DND-41 (cell line): ENCODE measurements at regions not wholly inside any gene's neighbourhood (a gene's known extent, or its start where the extent isn't known, plus 50 kb on each side); places are given as distances from the start of the nearest gene placed in this dataset.

Experiments used
- EZH2 ChIP-seq: IDR thresholded peaks from 3 replicates; pipeline ENCODE4 v1.6.1; 2012; ENCODE audit warnings: borderline replicate concordance, low read depth, mild to moderate bottlenecking, moderate library complexity, low read length, inconsistent platforms; ENCODE audit not compliant: severe bottlenecking
- TF ChIP-seq, protein P1 (sequence below): IDR thresholded peaks from 2 replicates; pipeline ENCODE4 v1.5.1; 2012; ENCODE audit warnings: borderline replicate concordance, low read length, moderate library complexity, mild to moderate bottlenecking; ENCODE audit not compliant: poor library complexity, severe bottlenecking; ENCODE audit errors: extremely low read depth

DNA sequence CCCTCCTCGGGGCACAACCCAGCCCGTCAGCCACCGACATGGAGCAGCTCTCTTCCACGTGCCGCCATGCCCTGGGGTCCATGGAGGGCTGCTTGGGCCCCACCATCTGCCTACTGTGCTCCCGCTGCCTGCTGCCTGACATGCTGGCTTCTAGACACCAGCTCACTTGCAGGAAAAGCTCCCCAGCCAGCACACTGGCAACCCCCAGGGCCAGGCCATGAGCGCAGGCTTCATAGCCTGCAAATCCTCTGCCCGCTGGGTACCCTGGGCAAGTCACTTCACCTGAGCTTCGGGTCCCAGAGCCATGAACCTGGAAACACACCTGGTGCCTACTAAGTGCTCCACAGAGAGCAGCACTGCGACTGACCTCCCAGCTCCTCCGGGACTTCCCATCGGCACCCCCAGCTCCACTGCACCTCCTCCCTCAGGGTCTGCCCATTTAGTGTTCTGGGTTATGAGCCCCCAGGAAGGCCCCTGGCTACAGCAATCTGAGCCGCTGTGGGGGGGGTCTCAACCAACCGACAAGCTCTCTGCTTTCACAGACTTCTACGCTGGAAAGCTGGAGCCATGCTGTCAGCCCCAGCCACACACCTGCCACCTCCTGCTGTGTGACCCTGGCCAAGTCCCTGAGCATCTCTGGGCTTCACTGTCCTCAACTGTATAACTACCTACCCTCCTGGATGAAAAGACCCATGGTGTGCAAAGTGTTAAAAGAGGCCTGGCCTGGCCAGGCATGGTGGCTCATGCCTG is 139.2 kb downstream of the CRYBB2 start:
- TF ChIP-seq, protein P1, sequence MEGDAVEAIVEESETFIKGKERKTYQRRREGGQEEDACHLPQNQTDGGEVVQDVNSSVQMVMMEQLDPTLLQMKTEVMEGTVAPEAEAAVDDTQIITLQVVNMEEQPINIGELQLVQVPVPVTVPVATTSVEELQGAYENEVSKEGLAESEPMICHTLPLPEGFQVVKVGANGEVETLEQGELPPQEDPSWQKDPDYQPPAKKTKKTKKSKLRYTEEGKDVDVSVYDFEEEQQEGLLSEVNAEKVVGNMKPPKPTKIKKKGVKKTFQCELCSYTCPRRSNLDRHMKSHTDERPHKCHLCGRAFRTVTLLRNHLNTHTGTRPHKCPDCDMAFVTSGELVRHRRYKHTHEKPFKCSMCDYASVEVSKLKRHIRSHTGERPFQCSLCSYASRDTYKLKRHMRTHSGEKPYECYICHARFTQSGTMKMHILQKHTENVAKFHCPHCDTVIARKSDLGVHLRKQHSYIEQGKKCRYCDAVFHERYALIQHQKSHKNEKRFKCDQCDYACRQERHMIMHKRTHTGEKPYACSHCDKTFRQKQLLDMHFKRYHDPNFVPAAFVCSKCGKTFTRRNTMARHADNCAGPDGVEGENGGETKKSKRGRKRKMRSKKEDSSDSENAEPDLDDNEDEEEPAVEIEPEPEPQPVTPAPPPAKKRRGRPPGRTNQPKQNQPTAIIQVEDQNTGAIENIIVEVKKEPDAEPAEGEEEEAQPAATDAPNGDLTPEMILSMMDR = no peak
- TF ChIP-seq EZH2 = no peak
